WTC11 (cell line): ENCODE measurements at regions not wholly inside any gene's neighbourhood (a gene's known extent, or its start where the extent isn't known, plus 50 kb on each side); places are given as distances from the start of the nearest gene placed in this dataset.

ENCODE experiments used
- ATAC-seq: fragments of 200-7000 bp; cut with Tn5 transposase; 2 replicates; pipeline ENCODE4 v1.10.0; 2021; ENCODE audit warnings: mild to moderate bottlenecking, moderate library complexity
- CTCF ChIA-PET: fragments of 300-600 bp; sonication (Branson Sonifier 250); formaldehyde crosslinking; loops from one replicate; lab custom pipeline; 2021; ENCODE audit warnings: antibody characterized with exemption; lab: Charles Lee
- POLR2A ChIA-PET: fragments of 350-600 bp; sonication (Branson Sonifier 250); formaldehyde crosslinking; loops from one replicate; lab custom pipeline; 2021; ENCODE audit warnings: antibody characterized with exemption; lab: Charles Lee
- DNase-seq: peaks from one replicate; pipeline ENCODE4 v3.0.0; 2021; ENCODE audit warnings: low spot score
- H3K27ac Mint-ChIP-seq: 2 replicates; pipeline ENCODE4 v1.8.0; 2021; ENCODE audit warnings: mixed read lengths
- H3K27me3 Mint-ChIP-seq: 2 replicates; pipeline ENCODE4 v1.8.0; 2021; ENCODE audit warnings: low read depth, mild to moderate bottlenecking, moderate library complexity, mixed read lengths
- H3K36me3 Mint-ChIP-seq: 2 replicates; pipeline ENCODE4 v1.8.0; 2021; ENCODE audit warnings: mixed read lengths
- H3K4me1 Mint-ChIP-seq: 2 replicates; pipeline ENCODE4 v1.8.0; 2022; ENCODE audit warnings: mixed read lengths
- H3K4me3 Mint-ChIP-seq: 2 replicates; pipeline ENCODE4 v1.8.0; 2021; ENCODE audit warnings: mild to moderate bottlenecking, moderate library complexity, mixed read lengths
- H3K9me3 Mint-ChIP-seq: 2 replicates; pipeline ENCODE4 v1.8.0; 2021; ENCODE audit warnings: mixed read lengths
- ESRRA ChIP-seq: sonication (generic); formaldehyde crosslinking; IDR thresholded peaks from 2 replicates; pipeline ENCODE4 v1.8.1; 2022; ENCODE audit warnings: mild to moderate bottlenecking, missing genetic modification reagents, borderline replicate concordance
- FOXJ3 ChIP-seq: sonication (generic); formaldehyde crosslinking; IDR thresholded peaks from 2 replicates; pipeline ENCODE4 v1.9.0; 2021; ENCODE audit warnings: missing genetic modification reagents, mild to moderate bottlenecking, borderline replicate concordance
- GABPB1 ChIP-seq: sonication (generic); formaldehyde crosslinking; IDR thresholded peaks from 2 replicates; pipeline ENCODE4 v1.8.1; 2023; ENCODE audit warnings: mild to moderate bottlenecking, missing genetic modification reagents
- IRF2 ChIP-seq: sonication (generic); formaldehyde crosslinking; IDR thresholded peaks from 2 replicates; pipeline ENCODE4 v1.8.0; 2022; ENCODE audit warnings: low read depth, missing genetic modification reagents, borderline replicate concordance
- NR1H2 ChIP-seq: sonication (generic); formaldehyde crosslinking; IDR thresholded peaks from 2 replicates; pipeline ENCODE4 v1.9.0; 2021; ENCODE audit warnings: mild to moderate bottlenecking, moderate library complexity, missing genetic modification reagents
- RORB ChIP-seq: fragments of 250-450 bp; sonication (Bioruptor Pico); IDR thresholded peaks from 2 replicates; pipeline ENCODE4 v1.9.0; 2021; ENCODE audit warnings: mild to moderate bottlenecking
- SMAD4 ChIP-seq: sonication (generic); formaldehyde crosslinking; IDR thresholded peaks from 2 replicates; pipeline ENCODE4 v1.8.0; 2022; ENCODE audit warnings: mild to moderate bottlenecking, missing genetic modification reagents
- SOX15 ChIP-seq: fragments of 250-450 bp; sonication (Bioruptor Pico); IDR thresholded peaks from 2 replicates; pipeline ENCODE4 v1.9.0; 2021; ENCODE audit warnings: mild to moderate bottlenecking
- TEAD1 ChIP-seq: sonication (generic); formaldehyde crosslinking; IDR thresholded peaks from 2 replicates; pipeline ENCODE4 v1.8.0; 2022; ENCODE audit warnings: mild to moderate bottlenecking, missing genetic modification reagents
- ZNF219 ChIP-seq: sonication (generic); formaldehyde crosslinking; IDR thresholded peaks from 2 replicates; pipeline ENCODE4 v1.8.0; 2023; ENCODE audit warnings: missing genetic modification reagents, mild to moderate bottlenecking, borderline replicate concordance
- ZNF317 ChIP-seq: sonication (generic); formaldehyde crosslinking; IDR thresholded peaks from 2 replicates; pipeline ENCODE4 v1.8.1; 2023; ENCODE audit warnings: low read depth, mild to moderate bottlenecking, moderate library complexity, missing genetic modification reagents, borderline replicate concordance
- ZNF416 ChIP-seq: fragments of 250-450 bp; sonication (Bioruptor Pico); IDR thresholded peaks from 2 replicates; pipeline ENCODE4 v1.9.0; 2021; ENCODE audit warnings: mild to moderate bottlenecking, inconsistent platforms
- TF ChIP-seq, protein P1 (sequence below): sonication (generic); formaldehyde crosslinking; IDR thresholded peaks from 2 replicates; pipeline ENCODE4 v1.8.0; 2023; ENCODE audit warnings: missing genetic modification reagents, mild to moderate bottlenecking, borderline replicate concordance
- TF ChIP-seq, protein P2 (sequence below): fragments of 250-450 bp; sonication (Bioruptor Pico); IDR thresholded peaks from 2 replicates; pipeline ENCODE4 v1.9.0; 2021; ENCODE audit warnings: mild to moderate bottlenecking
- TF ChIP-seq, protein P3 (sequence below): sonication (generic); formaldehyde crosslinking; IDR thresholded peaks from 2 replicates; pipeline ENCODE4 v1.8.1; 2023; ENCODE audit warnings: mild to moderate bottlenecking, missing genetic modification reagents
- TF ChIP-seq, protein P4 (sequence below): sonication (generic); formaldehyde crosslinking; IDR thresholded peaks from 2 replicates; pipeline ENCODE4 v1.8.0; 2023; ENCODE audit warnings: missing genetic modification reagents

DNA sequence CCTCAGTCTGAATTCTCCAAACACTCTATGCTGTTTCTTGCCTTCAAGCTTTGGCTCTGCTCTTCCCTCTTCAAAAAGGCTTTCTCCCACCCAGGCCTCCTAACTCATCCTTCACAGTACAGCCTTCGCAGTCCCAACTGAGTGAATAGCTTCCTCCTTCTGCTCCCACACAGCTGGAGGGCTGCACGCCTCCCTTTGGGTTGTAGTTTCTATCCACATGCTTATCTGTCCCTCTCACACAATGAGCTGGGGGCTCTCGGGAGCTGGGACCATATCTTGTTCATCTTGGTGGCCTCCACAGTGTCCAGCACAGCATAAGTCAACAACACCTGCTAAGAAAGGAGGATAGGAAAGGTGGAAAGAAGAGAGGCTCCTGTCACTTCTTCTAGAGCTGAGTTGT, 69.5 kb upstream of the XPA start:
- Mint-ChIP-seq H3K27ac (no peak overlapping the region), H3K9me3 (no peaks in the 10 kb centered on the region), H3K27me3 (peaks cover 13% of the 10 kb centered on the region), H3K4me3 (no peak overlapping the region), H3K4me1 (peaks cover 3% of the 10 kb centered on the region), H3K36me3 (no peaks in the 10 kb centered on the region)
- ChIA-PET POLR2A (no interaction called here), CTCF (interaction anchor here (0.8 kb wide), 1 partner anchor 475 kb away, joined by 3 read pairs; no protein-coding TSS in a partner anchor)
- no peak for DNase-seq
- no peak for ATAC-seq
- TF ChIP-seq ZNF416 (CRISPR knock-in tag): no peak
- no peak for TF ChIP-seq SOX15 (CRISPR knock-in tag)
- TF ChIP-seq TEAD1 (CRISPR knock-in tag): no peak
- no peak for TF ChIP-seq RORB
- TF ChIP-seq, protein P1, sequence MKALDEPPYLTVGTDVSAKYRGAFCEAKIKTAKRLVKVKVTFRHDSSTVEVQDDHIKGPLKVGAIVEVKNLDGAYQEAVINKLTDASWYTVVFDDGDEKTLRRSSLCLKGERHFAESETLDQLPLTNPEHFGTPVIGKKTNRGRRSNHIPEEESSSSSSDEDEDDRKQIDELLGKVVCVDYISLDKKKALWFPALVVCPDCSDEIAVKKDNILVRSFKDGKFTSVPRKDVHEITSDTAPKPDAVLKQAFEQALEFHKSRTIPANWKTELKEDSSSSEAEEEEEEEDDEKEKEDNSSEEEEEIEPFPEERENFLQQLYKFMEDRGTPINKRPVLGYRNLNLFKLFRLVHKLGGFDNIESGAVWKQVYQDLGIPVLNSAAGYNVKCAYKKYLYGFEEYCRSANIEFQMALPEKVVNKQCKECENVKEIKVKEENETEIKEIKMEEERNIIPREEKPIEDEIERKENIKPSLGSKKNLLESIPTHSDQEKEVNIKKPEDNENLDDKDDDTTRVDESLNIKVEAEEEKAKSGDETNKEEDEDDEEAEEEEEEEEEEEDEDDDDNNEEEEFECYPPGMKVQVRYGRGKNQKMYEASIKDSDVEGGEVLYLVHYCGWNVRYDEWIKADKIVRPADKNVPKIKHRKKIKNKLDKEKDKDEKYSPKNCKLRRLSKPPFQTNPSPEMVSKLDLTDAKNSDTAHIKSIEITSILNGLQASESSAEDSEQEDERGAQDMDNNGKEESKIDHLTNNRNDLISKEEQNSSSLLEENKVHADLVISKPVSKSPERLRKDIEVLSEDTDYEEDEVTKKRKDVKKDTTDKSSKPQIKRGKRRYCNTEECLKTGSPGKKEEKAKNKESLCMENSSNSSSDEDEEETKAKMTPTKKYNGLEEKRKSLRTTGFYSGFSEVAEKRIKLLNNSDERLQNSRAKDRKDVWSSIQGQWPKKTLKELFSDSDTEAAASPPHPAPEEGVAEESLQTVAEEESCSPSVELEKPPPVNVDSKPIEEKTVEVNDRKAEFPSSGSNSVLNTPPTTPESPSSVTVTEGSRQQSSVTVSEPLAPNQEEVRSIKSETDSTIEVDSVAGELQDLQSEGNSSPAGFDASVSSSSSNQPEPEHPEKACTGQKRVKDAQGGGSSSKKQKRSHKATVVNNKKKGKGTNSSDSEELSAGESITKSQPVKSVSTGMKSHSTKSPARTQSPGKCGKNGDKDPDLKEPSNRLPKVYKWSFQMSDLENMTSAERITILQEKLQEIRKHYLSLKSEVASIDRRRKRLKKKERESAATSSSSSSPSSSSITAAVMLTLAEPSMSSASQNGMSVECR (CRISPR knock-in tag): no peak
- TF ChIP-seq ZNF219 (CRISPR knock-in tag): no peak
- TF ChIP-seq FOXJ3 (CRISPR knock-in tag): no peak

- H3K36me3 Mint-ChIP-seq: no peaks in the 10 kb centered on the region
Observed at GRCh38 chr9:97767891-97768290, 70.8 kb upstream of the XPA start.

More at GRCh38 chr9:97767891-97768290, 70.8 kb upstream of the XPA start:
- no peak for ATAC-seq
- no peak overlapping the region for H3K27ac Mint-ChIP-seq
- ChIA-PET POLR2A (no interaction called here), CTCF (interaction anchor here (2.0 kb wide), 1 partner anchor 128 kb away, joined by 5 read pairs; no protein-coding TSS in a partner anchor)
- H3K4me1 Mint-ChIP-seq: peaks cover 16% of the 10 kb centered on the region
- TF ChIP-seq, protein P2, sequence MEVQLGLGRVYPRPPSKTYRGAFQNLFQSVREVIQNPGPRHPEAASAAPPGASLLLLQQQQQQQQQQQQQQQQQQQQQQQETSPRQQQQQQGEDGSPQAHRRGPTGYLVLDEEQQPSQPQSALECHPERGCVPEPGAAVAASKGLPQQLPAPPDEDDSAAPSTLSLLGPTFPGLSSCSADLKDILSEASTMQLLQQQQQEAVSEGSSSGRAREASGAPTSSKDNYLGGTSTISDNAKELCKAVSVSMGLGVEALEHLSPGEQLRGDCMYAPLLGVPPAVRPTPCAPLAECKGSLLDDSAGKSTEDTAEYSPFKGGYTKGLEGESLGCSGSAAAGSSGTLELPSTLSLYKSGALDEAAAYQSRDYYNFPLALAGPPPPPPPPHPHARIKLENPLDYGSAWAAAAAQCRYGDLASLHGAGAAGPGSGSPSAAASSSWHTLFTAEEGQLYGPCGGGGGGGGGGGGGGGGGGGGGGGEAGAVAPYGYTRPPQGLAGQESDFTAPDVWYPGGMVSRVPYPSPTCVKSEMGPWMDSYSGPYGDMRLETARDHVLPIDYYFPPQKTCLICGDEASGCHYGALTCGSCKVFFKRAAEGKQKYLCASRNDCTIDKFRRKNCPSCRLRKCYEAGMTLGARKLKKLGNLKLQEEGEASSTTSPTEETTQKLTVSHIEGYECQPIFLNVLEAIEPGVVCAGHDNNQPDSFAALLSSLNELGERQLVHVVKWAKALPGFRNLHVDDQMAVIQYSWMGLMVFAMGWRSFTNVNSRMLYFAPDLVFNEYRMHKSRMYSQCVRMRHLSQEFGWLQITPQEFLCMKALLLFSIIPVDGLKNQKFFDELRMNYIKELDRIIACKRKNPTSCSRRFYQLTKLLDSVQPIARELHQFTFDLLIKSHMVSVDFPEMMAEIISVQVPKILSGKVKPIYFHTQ (CRISPR knock-in tag): no peak
- TF ChIP-seq ESRRA (CRISPR knock-in tag) (no peak), IRF2 (CRISPR knock-in tag) (no peak), SMAD4 (no peak), ZNF317 (CRISPR knock-in tag) (no peak), GABPB1 (CRISPR knock-in tag) (no peak), RORB (no peak), NR1H2 (CRISPR knock-in tag) (no peak), FOXJ3 (CRISPR knock-in tag) (no peak)
- TF ChIP-seq, protein P3, sequence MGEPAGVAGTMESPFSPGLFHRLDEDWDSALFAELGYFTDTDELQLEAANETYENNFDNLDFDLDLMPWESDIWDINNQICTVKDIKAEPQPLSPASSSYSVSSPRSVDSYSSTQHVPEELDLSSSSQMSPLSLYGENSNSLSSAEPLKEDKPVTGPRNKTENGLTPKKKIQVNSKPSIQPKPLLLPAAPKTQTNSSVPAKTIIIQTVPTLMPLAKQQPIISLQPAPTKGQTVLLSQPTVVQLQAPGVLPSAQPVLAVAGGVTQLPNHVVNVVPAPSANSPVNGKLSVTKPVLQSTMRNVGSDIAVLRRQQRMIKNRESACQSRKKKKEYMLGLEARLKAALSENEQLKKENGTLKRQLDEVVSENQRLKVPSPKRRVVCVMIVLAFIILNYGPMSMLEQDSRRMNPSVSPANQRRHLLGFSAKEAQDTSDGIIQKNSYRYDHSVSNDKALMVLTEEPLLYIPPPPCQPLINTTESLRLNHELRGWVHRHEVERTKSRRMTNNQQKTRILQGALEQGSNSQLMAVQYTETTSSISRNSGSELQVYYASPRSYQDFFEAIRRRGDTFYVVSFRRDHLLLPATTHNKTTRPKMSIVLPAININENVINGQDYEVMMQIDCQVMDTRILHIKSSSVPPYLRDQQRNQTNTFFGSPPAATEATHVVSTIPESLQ (CRISPR knock-in tag): no peak
- TF ChIP-seq, protein P4, sequence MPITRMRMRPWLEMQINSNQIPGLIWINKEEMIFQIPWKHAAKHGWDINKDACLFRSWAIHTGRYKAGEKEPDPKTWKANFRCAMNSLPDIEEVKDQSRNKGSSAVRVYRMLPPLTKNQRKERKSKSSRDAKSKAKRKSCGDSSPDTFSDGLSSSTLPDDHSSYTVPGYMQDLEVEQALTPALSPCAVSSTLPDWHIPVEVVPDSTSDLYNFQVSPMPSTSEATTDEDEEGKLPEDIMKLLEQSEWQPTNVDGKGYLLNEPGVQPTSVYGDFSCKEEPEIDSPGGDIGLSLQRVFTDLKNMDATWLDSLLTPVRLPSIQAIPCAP (CRISPR knock-in tag): no peak
- peaks cover 7% of the 10 kb centered on the region for H3K27me3 Mint-ChIP-seq
- no peaks in the 10 kb centered on the region for H3K9me3 Mint-ChIP-seq
- no peak overlapping the region for H3K4me3 Mint-ChIP-seq
- DNase-seq: no peak
